ENCODE measurements at regions not wholly inside any gene's neighbourhood (a gene's known extent, or its start where the extent isn't known, plus 50 kb on each side); places are given as distances from the start of the nearest gene placed in this dataset.

DNA sequence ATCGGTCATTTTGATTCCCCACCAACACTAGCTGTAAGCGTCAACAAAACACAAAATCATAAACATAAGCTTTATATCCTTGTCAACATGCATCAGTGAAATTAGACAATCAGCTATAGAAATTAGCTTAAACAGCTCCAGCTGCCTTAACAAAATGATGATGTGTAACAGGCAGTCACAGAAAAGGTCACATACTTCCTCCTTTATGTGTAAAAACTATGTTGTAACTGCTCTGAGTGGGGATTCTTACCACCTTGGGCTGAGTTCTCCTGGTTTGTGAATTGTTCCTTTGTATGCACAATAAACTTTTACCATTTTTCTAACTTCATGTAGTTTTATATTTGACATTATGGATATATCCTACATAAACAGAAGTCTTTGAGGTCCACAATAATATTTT is 73.9 kb upstream of the MAP9 start:
- no peak overlapping the region for H3K4me2 ChIP-seq
- Mint-ChIP-seq H3K36me3 (ENCODE audit: low read depth) (no peaks in the 10 kb centered on the region), H3K4me1 (peaks cover 6% of the 10 kb centered on the region), H3K27ac (no peak overlapping the region), H3K27me3 (ENCODE audit: insufficient read depth, low read depth, poor library complexity) (no peaks in the 10 kb centered on the region), H3K4me3 (no peak overlapping the region), H3K9me3 (no peaks in the 10 kb centered on the region)
- no peak for ATAC-seq
- H3F3A ChIP-seq (replicated peaks; ENCODE audit: low read depth), result no peaks in the 10 kb centered on the region
- no peak overlapping the region for H3K27ac ChIP-seq (ENCODE audit: low read depth)
- DNase-seq (ENCODE audit: low spot score), result no peak
- H3K9me2 ChIP-seq (ENCODE audit: insufficient read depth), result no peaks in the 10 kb centered on the region
- TF ChIP-seq JUNB (IDR thresholded peaks at IDR 0.05; ENCODE audit: unreplicated experiment) (no peak), EZH2phosphoT487 (IDR thresholded peaks at IDR 0.05; ENCODE audit: unreplicated experiment) (no peak), CREB1 (CRISPR knock-in tag; IDR thresholded peaks at IDR 0.05; ENCODE audit: low read depth) (no peak), ZNF114 (CRISPR knock-in tag; IDR thresholded peaks at IDR 0.05) (no peak), POLR2AphosphoS5 (IDR thresholded peaks at IDR 0.05; ENCODE audit: low read depth) (no peak), ZNF331 (CRISPR knock-in tag; IDR thresholded peaks at IDR 0.05; ENCODE audit: low read depth) (no peak), NANOG (IDR thresholded peaks at IDR 0.05; ENCODE audit: borderline replicate concordance) (no peak), EZH2 (IDR thresholded peaks at IDR 0.05; ENCODE audit: low read depth, unreplicated experiment) (no peak), STAT1 (IDR thresholded peaks at IDR 0.05; ENCODE audit: unreplicated experiment) (no peak)
- TF ChIP-seq, protein P1, sequence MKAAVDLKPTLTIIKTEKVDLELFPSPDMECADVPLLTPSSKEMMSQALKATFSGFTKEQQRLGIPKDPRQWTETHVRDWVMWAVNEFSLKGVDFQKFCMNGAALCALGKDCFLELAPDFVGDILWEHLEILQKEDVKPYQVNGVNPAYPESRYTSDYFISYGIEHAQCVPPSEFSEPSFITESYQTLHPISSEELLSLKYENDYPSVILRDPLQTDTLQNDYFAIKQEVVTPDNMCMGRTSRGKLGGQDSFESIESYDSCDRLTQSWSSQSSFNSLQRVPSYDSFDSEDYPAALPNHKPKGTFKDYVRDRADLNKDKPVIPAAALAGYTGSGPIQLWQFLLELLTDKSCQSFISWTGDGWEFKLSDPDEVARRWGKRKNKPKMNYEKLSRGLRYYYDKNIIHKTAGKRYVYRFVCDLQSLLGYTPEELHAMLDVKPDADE (IDR thresholded peaks at IDR 0.05), result no peak
- TF ChIP-seq, protein P2, sequence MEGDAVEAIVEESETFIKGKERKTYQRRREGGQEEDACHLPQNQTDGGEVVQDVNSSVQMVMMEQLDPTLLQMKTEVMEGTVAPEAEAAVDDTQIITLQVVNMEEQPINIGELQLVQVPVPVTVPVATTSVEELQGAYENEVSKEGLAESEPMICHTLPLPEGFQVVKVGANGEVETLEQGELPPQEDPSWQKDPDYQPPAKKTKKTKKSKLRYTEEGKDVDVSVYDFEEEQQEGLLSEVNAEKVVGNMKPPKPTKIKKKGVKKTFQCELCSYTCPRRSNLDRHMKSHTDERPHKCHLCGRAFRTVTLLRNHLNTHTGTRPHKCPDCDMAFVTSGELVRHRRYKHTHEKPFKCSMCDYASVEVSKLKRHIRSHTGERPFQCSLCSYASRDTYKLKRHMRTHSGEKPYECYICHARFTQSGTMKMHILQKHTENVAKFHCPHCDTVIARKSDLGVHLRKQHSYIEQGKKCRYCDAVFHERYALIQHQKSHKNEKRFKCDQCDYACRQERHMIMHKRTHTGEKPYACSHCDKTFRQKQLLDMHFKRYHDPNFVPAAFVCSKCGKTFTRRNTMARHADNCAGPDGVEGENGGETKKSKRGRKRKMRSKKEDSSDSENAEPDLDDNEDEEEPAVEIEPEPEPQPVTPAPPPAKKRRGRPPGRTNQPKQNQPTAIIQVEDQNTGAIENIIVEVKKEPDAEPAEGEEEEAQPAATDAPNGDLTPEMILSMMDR (conservative IDR thresholded peaks at IDR 0.05; ENCODE audit: low read depth in 2 of 2), result no peak
- TF ChIP-seq, protein P3, sequence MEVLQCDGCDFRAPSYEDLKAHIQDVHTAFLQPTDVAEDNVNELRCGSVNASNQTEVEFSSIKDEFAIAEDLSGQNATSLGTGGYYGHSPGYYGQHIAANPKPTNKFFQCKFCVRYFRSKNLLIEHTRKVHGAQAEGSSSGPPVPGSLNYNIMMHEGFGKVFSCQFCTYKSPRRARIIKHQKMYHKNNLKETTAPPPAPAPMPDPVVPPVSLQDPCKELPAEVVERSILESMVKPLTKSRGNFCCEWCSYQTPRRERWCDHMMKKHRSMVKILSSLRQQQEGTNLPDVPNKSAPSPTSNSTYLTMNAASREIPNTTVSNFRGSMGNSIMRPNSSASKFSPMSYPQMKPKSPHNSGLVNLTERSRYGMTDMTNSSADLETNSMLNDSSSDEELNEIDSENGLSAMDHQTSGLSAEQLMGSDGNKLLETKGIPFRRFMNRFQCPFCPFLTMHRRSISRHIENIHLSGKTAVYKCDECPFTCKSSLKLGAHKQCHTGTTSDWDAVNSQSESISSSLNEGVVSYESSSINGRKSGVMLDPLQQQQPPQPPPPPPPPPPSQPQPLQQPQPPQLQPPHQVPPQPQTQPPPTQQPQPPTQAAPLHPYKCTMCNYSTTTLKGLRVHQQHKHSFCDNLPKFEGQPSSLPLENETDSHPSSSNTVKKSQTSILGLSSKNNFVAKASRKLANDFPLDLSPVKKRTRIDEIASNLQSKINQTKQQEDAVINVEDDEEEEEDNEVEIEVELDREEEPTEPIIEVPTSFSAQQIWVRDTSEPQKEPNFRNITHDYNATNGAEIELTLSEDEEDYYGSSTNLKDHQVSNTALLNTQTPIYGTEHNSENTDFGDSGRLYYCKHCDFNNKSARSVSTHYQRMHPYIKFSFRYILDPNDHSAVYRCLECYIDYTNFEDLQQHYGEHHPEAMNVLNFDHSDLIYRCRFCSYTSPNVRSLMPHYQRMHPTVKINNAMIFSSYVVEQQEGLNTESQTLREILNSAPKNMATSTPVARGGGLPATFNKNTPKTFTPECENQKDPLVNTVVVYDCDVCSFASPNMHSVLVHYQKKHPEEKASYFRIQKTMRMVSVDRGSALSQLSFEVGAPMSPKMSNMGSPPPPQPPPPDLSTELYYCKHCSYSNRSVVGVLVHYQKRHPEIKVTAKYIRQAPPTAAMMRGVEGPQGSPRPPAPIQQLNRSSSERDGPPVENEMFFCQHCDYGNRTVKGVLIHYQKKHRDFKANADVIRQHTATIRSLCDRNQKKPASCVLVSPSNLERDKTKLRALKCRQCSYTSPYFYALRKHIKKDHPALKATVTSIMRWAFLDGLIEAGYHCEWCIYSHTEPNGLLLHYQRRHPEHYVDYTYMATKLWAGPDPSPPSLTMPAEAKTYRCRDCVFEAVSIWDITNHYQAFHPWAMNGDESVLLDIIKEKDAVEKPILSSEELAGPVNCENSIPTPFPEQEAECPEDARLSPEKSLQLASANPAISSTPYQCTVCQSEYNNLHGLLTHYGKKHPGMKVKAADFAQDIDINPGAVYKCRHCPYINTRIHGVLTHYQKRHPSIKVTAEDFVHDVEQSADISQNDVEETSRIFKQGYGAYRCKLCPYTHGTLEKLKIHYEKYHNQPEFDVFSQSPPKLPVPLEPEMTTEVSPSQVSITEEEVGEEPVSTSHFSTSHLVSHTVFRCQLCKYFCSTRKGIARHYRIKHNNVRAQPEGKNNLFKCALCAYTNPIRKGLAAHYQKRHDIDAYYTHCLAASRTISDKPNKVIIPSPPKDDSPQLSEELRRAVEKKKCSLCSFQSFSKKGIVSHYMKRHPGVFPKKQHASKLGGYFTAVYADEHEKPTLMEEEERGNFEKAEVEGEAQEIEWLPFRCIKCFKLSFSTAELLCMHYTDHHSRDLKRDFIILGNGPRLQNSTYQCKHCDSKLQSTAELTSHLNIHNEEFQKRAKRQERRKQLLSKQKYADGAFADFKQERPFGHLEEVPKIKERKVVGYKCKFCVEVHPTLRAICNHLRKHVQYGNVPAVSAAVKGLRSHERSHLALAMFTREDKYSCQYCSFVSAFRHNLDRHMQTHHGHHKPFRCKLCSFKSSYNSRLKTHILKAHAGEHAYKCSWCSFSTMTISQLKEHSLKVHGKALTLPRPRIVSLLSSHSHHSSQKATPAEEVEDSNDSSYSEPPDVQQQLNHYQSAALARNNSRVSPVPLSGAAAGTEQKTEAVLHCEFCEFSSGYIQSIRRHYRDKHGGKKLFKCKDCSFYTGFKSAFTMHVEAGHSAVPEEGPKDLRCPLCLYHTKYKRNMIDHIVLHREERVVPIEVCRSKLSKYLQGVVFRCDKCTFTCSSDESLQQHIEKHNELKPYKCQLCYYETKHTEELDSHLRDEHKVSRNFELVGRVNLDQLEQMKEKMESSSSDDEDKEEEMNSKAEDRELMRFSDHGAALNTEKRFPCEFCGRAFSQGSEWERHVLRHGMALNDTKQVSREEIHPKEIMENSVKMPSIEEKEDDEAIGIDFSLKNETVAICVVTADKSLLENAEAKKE (CRISPR knock-in tag; IDR thresholded peaks at IDR 0.05), result no peak
- TF ChIP-seq, protein P4, sequence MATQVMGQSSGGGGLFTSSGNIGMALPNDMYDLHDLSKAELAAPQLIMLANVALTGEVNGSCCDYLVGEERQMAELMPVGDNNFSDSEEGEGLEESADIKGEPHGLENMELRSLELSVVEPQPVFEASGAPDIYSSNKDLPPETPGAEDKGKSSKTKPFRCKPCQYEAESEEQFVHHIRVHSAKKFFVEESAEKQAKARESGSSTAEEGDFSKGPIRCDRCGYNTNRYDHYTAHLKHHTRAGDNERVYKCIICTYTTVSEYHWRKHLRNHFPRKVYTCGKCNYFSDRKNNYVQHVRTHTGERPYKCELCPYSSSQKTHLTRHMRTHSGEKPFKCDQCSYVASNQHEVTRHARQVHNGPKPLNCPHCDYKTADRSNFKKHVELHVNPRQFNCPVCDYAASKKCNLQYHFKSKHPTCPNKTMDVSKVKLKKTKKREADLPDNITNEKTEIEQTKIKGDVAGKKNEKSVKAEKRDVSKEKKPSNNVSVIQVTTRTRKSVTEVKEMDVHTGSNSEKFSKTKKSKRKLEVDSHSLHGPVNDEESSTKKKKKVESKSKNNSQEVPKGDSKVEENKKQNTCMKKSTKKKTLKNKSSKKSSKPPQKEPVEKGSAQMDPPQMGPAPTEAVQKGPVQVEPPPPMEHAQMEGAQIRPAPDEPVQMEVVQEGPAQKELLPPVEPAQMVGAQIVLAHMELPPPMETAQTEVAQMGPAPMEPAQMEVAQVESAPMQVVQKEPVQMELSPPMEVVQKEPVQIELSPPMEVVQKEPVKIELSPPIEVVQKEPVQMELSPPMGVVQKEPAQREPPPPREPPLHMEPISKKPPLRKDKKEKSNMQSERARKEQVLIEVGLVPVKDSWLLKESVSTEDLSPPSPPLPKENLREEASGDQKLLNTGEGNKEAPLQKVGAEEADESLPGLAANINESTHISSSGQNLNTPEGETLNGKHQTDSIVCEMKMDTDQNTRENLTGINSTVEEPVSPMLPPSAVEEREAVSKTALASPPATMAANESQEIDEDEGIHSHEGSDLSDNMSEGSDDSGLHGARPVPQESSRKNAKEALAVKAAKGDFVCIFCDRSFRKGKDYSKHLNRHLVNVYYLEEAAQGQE (IDR thresholded peaks at IDR 0.05; ENCODE audit: unreplicated experiment), result no peak
- H3K79me2 ChIP-seq (replicated peaks; ENCODE audit: insufficient read depth), result no peaks in the 10 kb centered on the region
- no peak overlapping the region for H3K4me3 ChIP-seq
- H3K4me1 ChIP-seq (ENCODE audit: insufficient read depth), result no peaks in the 10 kb centered on the region
- no peak overlapping the region for H2AFZ ChIP-seq
- H4K20me1 ChIP-seq (replicated peaks; ENCODE audit: insufficient read depth), result no peaks in the 10 kb centered on the region
- H3K27me3 ChIP-seq (ENCODE audit: insufficient read depth), result no peaks in the 10 kb centered on the region
- H3K36me3 ChIP-seq (ENCODE audit: insufficient read depth), result no peaks in the 10 kb centered on the region

All from GM23338 (cell line).